H1 (cell line): ENCODE measurements at regions not wholly inside any gene's neighbourhood (a gene's known extent, or its start where the extent isn't known, plus 50 kb on each side); places are given as distances from the start of the nearest gene placed in this dataset.
"Not testable (repeated sequence)": the region's sequence is repeated elsewhere in the genome, so short reads cannot be mapped to it uniquely, and the experiment has no call there.

Source experiments
- CTCF ChIP-seq, 3 experiments: IDR thresholded peaks; 1 replicate in 2 of 3; 2 replicates in 1 of 3; pipeline versions ENCODE4 v1.5.1 to v1.6.1; 2011; ENCODE audit warnings: low read length in 3 of 3, mild to moderate bottlenecking in 3 of 3, inconsistent platforms in 2 of 3, low read depth in 1 of 3, moderate library complexity in 1 of 3; ENCODE audit not compliant: insufficient read depth in 1 of 3; ENCODE audit errors: control extremely low read depth in 1 of 3
- EP300 ChIP-seq, 2 experiments: IDR thresholded peaks; 1 replicate in 1 of 2; 2 replicates in 1 of 2; pipeline ENCODE4 v1.6.1; 2011 to 2012; ENCODE audit warnings: low read depth in 2 of 2, low read length in 2 of 2, mild to moderate bottlenecking in 2 of 2, borderline replicate concordance in 1 of 2, inconsistent platforms in 1 of 2, moderate library complexity in 1 of 2
- MAFK ChIP-seq: IDR thresholded peaks from 2 replicates; pipeline ENCODE4 v1.6.1; 2012; ENCODE audit warnings: low read depth, mild to moderate bottlenecking, improper control_type of control experiment, low read length
- NRF1 ChIP-seq: IDR thresholded peaks from 2 replicates; pipeline ENCODE4 v1.6.1; 2011; ENCODE audit warnings: mild to moderate bottlenecking, low read depth, low read length, improper control_type of control experiment
- POLR2A ChIP-seq, 2 experiments: IDR thresholded peaks; 1 replicate in 1 of 2; 2 replicates in 1 of 2; pipeline ENCODE4 v1.6.1; 2011; ENCODE audit warnings: low read depth in 2 of 2, low read length in 2 of 2, mild to moderate bottlenecking in 2 of 2; ENCODE audit errors: control extremely low read depth in 1 of 2
- POLR2AphosphoS5 ChIP-seq: IDR thresholded peaks from 2 replicates; pipeline ENCODE4 v1.6.1; 2011; ENCODE audit warnings: low read depth, low read length

- not testable (repeated sequence) for TF ChIP-seq CTCF (IDR thresholded peaks at IDR 0.05; ENCODE audit: control extremely low read depth in 1 of 3, insufficient read depth in 1 of 3, low read depth in 1 of 3, low read length in 3 of 3); POLR2A (IDR thresholded peaks at IDR 0.05; ENCODE audit: control extremely low read depth in 1 of 2, low read depth in 2 of 2, low read length in 2 of 2); EP300 (IDR thresholded peaks at IDR 0.05; ENCODE audit: borderline replicate concordance in 1 of 2, low read depth in 2 of 2, low read length in 2 of 2); NRF1; POLR2AphosphoS5; MAFK
These were observed 936.0 kb upstream of the ADAMTS5 start for GRCh38 chr21:27902904-27903303.
